Ishikawa (cell line): ENCODE measurements at regions not wholly inside any gene's neighbourhood (a gene's known extent, or its start where the extent isn't known, plus 50 kb on each side); places are given as distances from the start of the nearest gene placed in this dataset.

ENCODE experiments used
- CEBPB ChIP-seq: IDR thresholded peaks from 2 replicates; pipeline ENCODE4 v1.6.1; 2012
- CREB1 ChIP-seq: IDR thresholded peaks from 2 replicates; pipeline ENCODE4 v1.6.1; 2012; ENCODE audit warnings: low read depth
- EGR1 ChIP-seq: IDR thresholded peaks from 2 replicates; pipeline ENCODE4 v1.6.1; 2012
- EP300 ChIP-seq: IDR thresholded peaks from 2 replicates; pipeline ENCODE4 v1.6.1; 2012; ENCODE audit warnings: borderline replicate concordance
- FOXM1 ChIP-seq: IDR thresholded peaks from 2 replicates; pipeline ENCODE4 v1.6.1; 2012; ENCODE audit warnings: low read depth, borderline replicate concordance
- MAX ChIP-seq: IDR thresholded peaks from 2 replicates; pipeline ENCODE4 v1.6.1; 2012
- NFIC ChIP-seq: IDR thresholded peaks from 2 replicates; pipeline ENCODE4 v1.6.1; 2012
- RAD21 ChIP-seq: IDR thresholded peaks from 2 replicates; pipeline ENCODE4 v1.6.1; 2012; ENCODE audit warnings: low read depth
- REST ChIP-seq: IDR thresholded peaks from 2 replicates; pipeline ENCODE4 v1.6.1; 2012; ENCODE audit warnings: low read depth, mild to moderate bottlenecking
- TAF1 ChIP-seq: IDR thresholded peaks from 2 replicates; pipeline ENCODE4 v1.6.1; 2012; ENCODE audit warnings: low read depth, mild to moderate bottlenecking
- TCF12 ChIP-seq: IDR thresholded peaks from 2 replicates; pipeline ENCODE4 v1.6.1; 2012; ENCODE audit warnings: low read depth
- TEAD4 ChIP-seq: IDR thresholded peaks from 2 replicates; pipeline ENCODE4 v1.6.1; 2012
- USF1 ChIP-seq: IDR thresholded peaks from 2 replicates; pipeline ENCODE4 v1.6.1; 2012
- YY1 ChIP-seq: IDR thresholded peaks from 2 replicates; pipeline ENCODE4 v1.6.1; 2012; ENCODE audit warnings: low read depth
- ZBTB7A ChIP-seq: IDR thresholded peaks from 2 replicates; pipeline ENCODE4 v1.6.1; 2012; ENCODE audit warnings: low read depth

- TF ChIP-seq NFIC, result peak; percentile 70; the same call in 1 of the 2 replicates
- no peak for TF ChIP-seq FOXM1
Measured at GRCh38 chr11:112318184-112318591, 57.5 kb upstream of the PLET1 start.

- TF ChIP-seq REST, result no peak
- TF ChIP-seq MAX, result no peak
- no peak for TF ChIP-seq TEAD4
- TF ChIP-seq TCF12, result no peak
- TF ChIP-seq RAD21, result no peak
Measured at GRCh38 chr11:112318661-112319060, 58.0 kb upstream of the PLET1 start.

- peak; percentile 44; the same call in 1 of the 2 replicates for TF ChIP-seq MAX
- TF ChIP-seq TEAD4, result peak; percentile 75
- peak; percentile 92 for TF ChIP-seq NFIC
- TF ChIP-seq EGR1, result no peak
- no peak for TF ChIP-seq CEBPB
- TF ChIP-seq TCF12, result no peak
- TF ChIP-seq RAD21, result no peak
Measured at GRCh38 chr11:112320668-112321067, 60.0 kb upstream of the PLET1 start.

GRCh38 chr11:112321501-112322172 lies 61.0 kb upstream of the PLET1 start:
- TF ChIP-seq EGR1 (no peak), CEBPB (peak; percentile 100), FOXM1 (peak; percentile 95), YY1 (peak; percentile 71), REST (0 out of 2 replicates have a peak, but pooled peaks have one; percentile 16), CREB1 (peak; percentile 63), NFIC (peak; percentile 100), ZBTB7A (no peak), USF1 (peak; percentile 87), TCF12 (peak; percentile 100), EP300 (peak; percentile 97), RAD21 (0 out of 2 replicates have a peak, but pooled peaks have one; percentile 27), TEAD4 (peak; percentile 99), TAF1 (no peak), MAX (peak; percentile 84)

- TF ChIP-seq TEAD4, result no peak
- no peak for TF ChIP-seq ZBTB7A
- no peak for TF ChIP-seq EGR1
- TF ChIP-seq USF1, result no peak
- no peak for TF ChIP-seq TAF1
- no peak for TF ChIP-seq REST
- no peak for TF ChIP-seq TCF12
- no peak for TF ChIP-seq CEBPB
- TF ChIP-seq FOXM1, result no peak
- no peak for TF ChIP-seq CREB1
- TF ChIP-seq MAX, result no peak
- TF ChIP-seq NFIC, result no peak
- no peak for TF ChIP-seq RAD21
- no peak for TF ChIP-seq YY1
- no peak for TF ChIP-seq EP300
Measured at GRCh38 chr11:112322173-112322790, 61.6 kb upstream of the PLET1 start.
